Peyer's patch (tissue), 4 donors: ENCODE measurements at regions not wholly inside any gene's neighbourhood (a gene's known extent, or its start where the extent isn't known, plus 50 kb on each side); places are given as distances from the start of the nearest gene placed in this dataset.

Experiments
- CTCF ChIP-seq, 6 experiments: fragments of 450-650 bp in 4 of 6; fragments of 200-600 bp in 2 of 6; sonication (generic) in 1 of 6; IDR thresholded peaks; one replicate each; pipeline ENCODE4 v1.5.1; 2017 to 2019; ENCODE audit warnings: antibody characterized with exemption in 6 of 6, mild to moderate bottlenecking in 3 of 6, moderate library complexity in 1 of 6
- POLR2A ChIP-seq, 2 donors: fragments of 450-650 bp; IDR thresholded peaks; one replicate each; pipeline ENCODE4 v1.5.1; 2017; ENCODE audit warnings: antibody characterized with exemption in 2 of 2, mild to moderate bottlenecking in 2 of 2, moderate library complexity in 2 of 2

DNA sequence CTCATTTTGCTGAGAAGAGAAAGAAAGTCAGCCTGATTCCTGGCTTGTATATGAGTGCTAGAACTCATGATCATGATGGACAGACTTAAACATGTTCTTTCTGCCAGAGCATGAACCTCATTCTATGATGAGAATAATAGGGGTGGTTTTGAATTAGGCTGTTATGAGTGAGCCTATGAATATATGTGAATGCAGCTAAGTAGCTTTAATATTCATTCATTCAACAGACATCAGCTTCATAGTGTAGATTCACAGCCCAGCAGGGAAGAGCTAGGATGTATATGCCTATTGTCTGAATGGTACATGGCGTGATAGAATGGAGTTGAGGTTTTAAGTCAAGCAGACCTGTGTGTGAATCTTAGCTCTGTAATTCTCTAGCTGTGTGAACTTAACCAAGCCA is 573.2 kb downstream of the DHX35 start:
- no peak for TF ChIP-seq POLR2A (IDR thresholded peaks at IDR 0.05)
- no peak for TF ChIP-seq CTCF (IDR thresholded peaks at IDR 0.05)
